ENCODE measurements at regions not wholly inside any gene's neighbourhood (a gene's known extent, or its start where the extent isn't known, plus 50 kb on each side); places are given as distances from the start of the nearest gene placed in this dataset.

DNA sequence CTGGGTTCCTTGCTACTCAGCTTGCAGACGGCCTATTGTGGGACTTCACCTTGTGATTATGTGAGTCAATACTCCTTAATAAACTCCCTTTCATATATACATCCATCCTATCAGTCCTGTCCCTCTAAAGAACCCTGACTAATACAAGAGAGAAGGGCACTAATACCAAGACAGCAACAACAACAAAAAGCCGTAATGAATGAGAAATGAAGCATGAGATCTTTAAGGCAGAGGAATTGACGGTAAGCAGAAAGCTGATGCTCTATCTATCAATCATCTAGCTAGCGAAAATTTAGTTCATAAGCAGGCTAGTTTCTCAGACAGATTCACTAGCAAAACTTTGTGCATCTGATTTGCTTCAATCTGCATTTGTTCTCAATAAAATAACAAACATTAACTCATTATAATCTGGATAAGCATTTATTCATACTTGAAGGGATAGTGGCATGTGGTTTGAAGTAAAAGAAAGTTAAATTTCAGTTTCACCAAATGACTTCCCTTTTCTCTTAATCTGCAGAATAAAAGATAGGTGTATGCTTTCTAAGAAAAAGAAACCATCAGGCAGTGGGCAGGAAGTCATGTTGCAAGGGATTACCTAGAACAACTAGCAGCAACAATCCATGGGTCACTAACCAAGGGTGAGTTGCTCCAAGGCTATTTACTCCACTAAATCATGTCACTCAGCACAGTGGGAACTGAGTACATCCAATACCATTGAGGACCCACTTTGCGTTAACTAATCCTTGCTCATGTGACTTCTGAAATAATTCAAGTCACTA lies 376.5 kb downstream of the TMEM182 start:
- TF ChIP-seq, protein P1, sequence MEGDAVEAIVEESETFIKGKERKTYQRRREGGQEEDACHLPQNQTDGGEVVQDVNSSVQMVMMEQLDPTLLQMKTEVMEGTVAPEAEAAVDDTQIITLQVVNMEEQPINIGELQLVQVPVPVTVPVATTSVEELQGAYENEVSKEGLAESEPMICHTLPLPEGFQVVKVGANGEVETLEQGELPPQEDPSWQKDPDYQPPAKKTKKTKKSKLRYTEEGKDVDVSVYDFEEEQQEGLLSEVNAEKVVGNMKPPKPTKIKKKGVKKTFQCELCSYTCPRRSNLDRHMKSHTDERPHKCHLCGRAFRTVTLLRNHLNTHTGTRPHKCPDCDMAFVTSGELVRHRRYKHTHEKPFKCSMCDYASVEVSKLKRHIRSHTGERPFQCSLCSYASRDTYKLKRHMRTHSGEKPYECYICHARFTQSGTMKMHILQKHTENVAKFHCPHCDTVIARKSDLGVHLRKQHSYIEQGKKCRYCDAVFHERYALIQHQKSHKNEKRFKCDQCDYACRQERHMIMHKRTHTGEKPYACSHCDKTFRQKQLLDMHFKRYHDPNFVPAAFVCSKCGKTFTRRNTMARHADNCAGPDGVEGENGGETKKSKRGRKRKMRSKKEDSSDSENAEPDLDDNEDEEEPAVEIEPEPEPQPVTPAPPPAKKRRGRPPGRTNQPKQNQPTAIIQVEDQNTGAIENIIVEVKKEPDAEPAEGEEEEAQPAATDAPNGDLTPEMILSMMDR (conservative IDR thresholded peaks at IDR 0.05; ENCODE audit: low read depth, low read length), result no peak
- H3K4me3 ChIP-seq (ENCODE audit: low read length), result no peak overlapping the region
- DNase-seq (ENCODE audit: low read depth), result no peak

DNA sequence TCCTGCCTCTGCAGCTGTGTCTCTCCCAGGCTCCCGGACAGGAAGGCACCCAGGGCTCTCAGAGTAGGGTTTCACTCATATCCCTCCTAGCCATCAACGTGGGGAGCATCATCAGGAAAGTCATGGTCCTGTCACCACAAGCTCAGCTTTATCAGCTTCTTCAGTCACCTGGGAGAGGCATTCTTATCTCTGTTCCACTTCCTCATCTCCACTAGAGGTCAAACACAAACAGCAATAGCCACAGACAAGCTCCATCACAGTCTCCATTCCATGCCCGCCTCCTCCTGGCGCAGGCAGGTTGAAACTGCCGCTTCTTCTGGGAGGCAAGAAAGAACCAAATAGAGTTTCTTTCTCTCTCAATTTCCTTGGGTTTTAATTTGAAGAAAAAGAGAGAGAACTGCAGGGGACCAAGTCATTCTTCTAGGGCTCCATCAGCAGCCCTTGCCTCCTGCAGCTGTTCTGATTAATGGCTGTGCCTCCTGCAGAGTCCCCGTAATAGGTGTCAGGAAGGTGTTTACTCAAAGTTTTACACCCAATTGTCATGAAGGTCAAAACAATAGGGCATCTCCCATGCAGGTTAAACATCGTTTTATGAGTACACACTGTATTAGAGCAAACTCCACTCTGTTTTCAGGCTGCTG lies 377.9 kb downstream of the TMEM182 start:
- DNase-seq (ENCODE audit: low read depth), result no peak
- TF ChIP-seq, protein P1 (conservative IDR thresholded peaks at IDR 0.05; ENCODE audit: low read depth, low read length), result no peak
- no peak overlapping the region for H3K4me3 ChIP-seq (ENCODE audit: low read length)

- H3K4me3 ChIP-seq (ENCODE audit: low read length), result no peak overlapping the region
- TF ChIP-seq, protein P1 (conservative IDR thresholded peaks at IDR 0.05; ENCODE audit: low read depth, low read length), result no peak
- DNase-seq (ENCODE audit: low read depth), result no peak
These were observed 383.0 kb downstream of the TMEM182 start for GRCh38 chr2:103144837-103145236.

DNA sequence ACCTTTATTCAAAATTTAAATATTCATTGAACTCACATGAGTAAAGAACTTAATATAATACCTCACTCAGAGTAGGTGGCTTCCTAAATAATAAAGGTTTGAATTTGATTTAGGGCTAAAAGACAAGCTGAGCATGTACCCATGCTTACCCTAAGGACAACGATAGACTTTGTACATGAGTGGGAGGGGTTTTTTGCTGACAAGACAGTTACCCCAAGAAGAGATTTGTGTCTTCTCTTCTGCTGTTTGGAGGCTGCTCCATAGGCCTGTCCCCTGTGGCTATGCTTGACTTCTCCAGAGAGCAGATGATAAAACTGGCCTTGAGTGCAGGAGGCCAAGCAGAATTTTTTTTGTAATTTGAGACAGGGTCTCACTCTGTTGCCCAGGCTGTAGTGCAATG lies 383.9 kb downstream of the TMEM182 start:
- TF ChIP-seq, protein P1 (conservative IDR thresholded peaks at IDR 0.05; ENCODE audit: low read depth, low read length), result no peak
- no peak overlapping the region for H3K4me3 ChIP-seq (ENCODE audit: low read length)
- no peak for DNase-seq (ENCODE audit: low read depth)

GRCh38 chr2:103151046-103151445 lies 389.2 kb downstream of the TMEM182 start:
- no peak overlapping the region for H3K4me3 ChIP-seq (ENCODE audit: low read length)
- no peak for DNase-seq (ENCODE audit: low read depth)
- TF ChIP-seq, protein P1 (conservative IDR thresholded peaks at IDR 0.05; ENCODE audit: low read depth, low read length), result no peak

- TF ChIP-seq, protein P1 (conservative IDR thresholded peaks at IDR 0.05; ENCODE audit: low read depth, low read length), result no peak
- H3K4me3 ChIP-seq (ENCODE audit: low read length), result no peak overlapping the region
- DNase-seq (ENCODE audit: low read depth), result no peak
These were observed 390.7 kb downstream of the TMEM182 start for GRCh38 chr2:103152556-103152955.
